H1 (cell line): ENCODE measurements at regions not wholly inside any gene's neighbourhood (a gene's known extent, or its start where the extent isn't known, plus 50 kb on each side); places are given as distances from the start of the nearest gene placed in this dataset.

Experiments
- CTCF ChIP-seq, 3 experiments: IDR thresholded peaks; 1 replicate in 2 of 3; 2 replicates in 1 of 3; pipeline versions ENCODE4 v1.5.1 to v1.6.1; 2011; ENCODE audit warnings: low read length in 3 of 3, mild to moderate bottlenecking in 3 of 3, inconsistent platforms in 2 of 3, low read depth in 1 of 3, moderate library complexity in 1 of 3; ENCODE audit not compliant: insufficient read depth in 1 of 3; ENCODE audit errors: control extremely low read depth in 1 of 3
- GABPA ChIP-seq: IDR thresholded peaks from 2 replicates; pipeline ENCODE4 v1.6.1; 2011; ENCODE audit warnings: mild to moderate bottlenecking, low read length, moderate library complexity, borderline replicate concordance; ENCODE audit not compliant: insufficient read depth
- KDM5A ChIP-seq: fragments of 200-600 bp; IDR thresholded peaks from 2 replicates; pipeline ENCODE4 v1.7.1; 2012; ENCODE audit warnings: mild to moderate bottlenecking, low read length, inconsistent platforms, mixed read lengths
- NANOG ChIP-seq: IDR thresholded peaks from 2 replicates; pipeline ENCODE4 v1.6.1; 2011; ENCODE audit warnings: low read length, low read depth, mild to moderate bottlenecking, inconsistent platforms; ENCODE audit not compliant: insufficient read depth, poor library complexity, severe bottlenecking
- NRF1 ChIP-seq: IDR thresholded peaks from 2 replicates; pipeline ENCODE4 v1.6.1; 2011; ENCODE audit warnings: mild to moderate bottlenecking, low read depth, low read length, improper control_type of control experiment
- RBBP5 ChIP-seq: IDR thresholded peaks from 2 replicates; pipeline ENCODE4 v1.7.1; 2012; ENCODE audit warnings: low read depth, mild to moderate bottlenecking, inconsistent platforms, low read length, moderate library complexity, borderline replicate concordance
- SRF ChIP-seq: IDR thresholded peaks from 2 replicates; pipeline ENCODE4 v1.6.1; 2011; ENCODE audit warnings: mild to moderate bottlenecking, low read depth, low read length, moderate library complexity
- TF ChIP-seq, protein P1 (sequence below): fragments of 300-600 bp; sonication (generic); IDR thresholded peaks from 2 replicates; pipeline ENCODE4 v1.7.1; 2012; ENCODE audit warnings: low read length, moderate library complexity, mild to moderate bottlenecking, inconsistent platforms; ENCODE audit not compliant: insufficient replicate concordance

- TF ChIP-seq GABPA: no peak
- no peak for TF ChIP-seq NRF1
- no peak for TF ChIP-seq NANOG
- no peak for TF ChIP-seq CTCF (IDR thresholded peaks at IDR 0.05; ENCODE audit: control extremely low read depth in 1 of 3, insufficient read depth in 1 of 3, low read depth in 1 of 3, low read length in 3 of 3)
- TF ChIP-seq, protein P1, sequence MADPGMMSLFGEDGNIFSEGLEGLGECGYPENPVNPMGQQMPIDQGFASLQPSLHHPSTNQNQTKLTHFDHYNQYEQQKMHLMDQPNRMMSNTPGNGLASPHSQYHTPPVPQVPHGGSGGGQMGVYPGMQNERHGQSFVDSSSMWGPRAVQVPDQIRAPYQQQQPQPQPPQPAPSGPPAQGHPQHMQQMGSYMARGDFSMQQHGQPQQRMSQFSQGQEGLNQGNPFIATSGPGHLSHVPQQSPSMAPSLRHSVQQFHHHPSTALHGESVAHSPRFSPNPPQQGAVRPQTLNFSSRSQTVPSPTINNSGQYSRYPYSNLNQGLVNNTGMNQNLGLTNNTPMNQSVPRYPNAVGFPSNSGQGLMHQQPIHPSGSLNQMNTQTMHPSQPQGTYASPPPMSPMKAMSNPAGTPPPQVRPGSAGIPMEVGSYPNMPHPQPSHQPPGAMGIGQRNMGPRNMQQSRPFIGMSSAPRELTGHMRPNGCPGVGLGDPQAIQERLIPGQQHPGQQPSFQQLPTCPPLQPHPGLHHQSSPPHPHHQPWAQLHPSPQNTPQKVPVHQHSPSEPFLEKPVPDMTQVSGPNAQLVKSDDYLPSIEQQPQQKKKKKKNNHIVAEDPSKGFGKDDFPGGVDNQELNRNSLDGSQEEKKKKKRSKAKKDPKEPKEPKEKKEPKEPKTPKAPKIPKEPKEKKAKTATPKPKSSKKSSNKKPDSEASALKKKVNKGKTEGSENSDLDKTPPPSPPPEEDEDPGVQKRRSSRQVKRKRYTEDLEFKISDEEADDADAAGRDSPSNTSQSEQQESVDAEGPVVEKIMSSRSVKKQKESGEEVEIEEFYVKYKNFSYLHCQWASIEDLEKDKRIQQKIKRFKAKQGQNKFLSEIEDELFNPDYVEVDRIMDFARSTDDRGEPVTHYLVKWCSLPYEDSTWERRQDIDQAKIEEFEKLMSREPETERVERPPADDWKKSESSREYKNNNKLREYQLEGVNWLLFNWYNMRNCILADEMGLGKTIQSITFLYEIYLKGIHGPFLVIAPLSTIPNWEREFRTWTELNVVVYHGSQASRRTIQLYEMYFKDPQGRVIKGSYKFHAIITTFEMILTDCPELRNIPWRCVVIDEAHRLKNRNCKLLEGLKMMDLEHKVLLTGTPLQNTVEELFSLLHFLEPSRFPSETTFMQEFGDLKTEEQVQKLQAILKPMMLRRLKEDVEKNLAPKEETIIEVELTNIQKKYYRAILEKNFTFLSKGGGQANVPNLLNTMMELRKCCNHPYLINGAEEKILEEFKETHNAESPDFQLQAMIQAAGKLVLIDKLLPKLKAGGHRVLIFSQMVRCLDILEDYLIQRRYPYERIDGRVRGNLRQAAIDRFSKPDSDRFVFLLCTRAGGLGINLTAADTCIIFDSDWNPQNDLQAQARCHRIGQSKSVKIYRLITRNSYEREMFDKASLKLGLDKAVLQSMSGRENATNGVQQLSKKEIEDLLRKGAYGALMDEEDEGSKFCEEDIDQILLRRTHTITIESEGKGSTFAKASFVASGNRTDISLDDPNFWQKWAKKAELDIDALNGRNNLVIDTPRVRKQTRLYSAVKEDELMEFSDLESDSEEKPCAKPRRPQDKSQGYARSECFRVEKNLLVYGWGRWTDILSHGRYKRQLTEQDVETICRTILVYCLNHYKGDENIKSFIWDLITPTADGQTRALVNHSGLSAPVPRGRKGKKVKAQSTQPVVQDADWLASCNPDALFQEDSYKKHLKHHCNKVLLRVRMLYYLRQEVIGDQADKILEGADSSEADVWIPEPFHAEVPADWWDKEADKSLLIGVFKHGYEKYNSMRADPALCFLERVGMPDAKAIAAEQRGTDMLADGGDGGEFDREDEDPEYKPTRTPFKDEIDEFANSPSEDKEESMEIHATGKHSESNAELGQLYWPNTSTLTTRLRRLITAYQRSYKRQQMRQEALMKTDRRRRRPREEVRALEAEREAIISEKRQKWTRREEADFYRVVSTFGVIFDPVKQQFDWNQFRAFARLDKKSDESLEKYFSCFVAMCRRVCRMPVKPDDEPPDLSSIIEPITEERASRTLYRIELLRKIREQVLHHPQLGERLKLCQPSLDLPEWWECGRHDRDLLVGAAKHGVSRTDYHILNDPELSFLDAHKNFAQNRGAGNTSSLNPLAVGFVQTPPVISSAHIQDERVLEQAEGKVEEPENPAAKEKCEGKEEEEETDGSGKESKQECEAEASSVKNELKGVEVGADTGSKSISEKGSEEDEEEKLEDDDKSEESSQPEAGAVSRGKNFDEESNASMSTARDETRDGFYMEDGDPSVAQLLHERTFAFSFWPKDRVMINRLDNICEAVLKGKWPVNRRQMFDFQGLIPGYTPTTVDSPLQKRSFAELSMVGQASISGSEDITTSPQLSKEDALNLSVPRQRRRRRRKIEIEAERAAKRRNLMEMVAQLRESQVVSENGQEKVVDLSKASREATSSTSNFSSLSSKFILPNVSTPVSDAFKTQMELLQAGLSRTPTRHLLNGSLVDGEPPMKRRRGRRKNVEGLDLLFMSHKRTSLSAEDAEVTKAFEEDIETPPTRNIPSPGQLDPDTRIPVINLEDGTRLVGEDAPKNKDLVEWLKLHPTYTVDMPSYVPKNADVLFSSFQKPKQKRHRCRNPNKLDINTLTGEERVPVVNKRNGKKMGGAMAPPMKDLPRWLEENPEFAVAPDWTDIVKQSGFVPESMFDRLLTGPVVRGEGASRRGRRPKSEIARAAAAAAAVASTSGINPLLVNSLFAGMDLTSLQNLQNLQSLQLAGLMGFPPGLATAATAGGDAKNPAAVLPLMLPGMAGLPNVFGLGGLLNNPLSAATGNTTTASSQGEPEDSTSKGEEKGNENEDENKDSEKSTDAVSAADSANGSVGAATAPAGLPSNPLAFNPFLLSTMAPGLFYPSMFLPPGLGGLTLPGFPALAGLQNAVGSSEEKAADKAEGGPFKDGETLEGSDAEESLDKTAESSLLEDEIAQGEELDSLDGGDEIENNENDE: no peak
- no peak for TF ChIP-seq RBBP5
- TF ChIP-seq KDM5A: no peak
- TF ChIP-seq SRF: peak; percentile 94
Measured at GRCh38 chr18:7514796-7515440, 52.2 kb upstream of the PTPRM start (continued).
